GM12878 (cell line): ENCODE measurements at regions not wholly inside any gene's neighbourhood (a gene's known extent, or its start where the extent isn't known, plus 50 kb on each side); places are given as distances from the start of the nearest gene placed in this dataset.

Experiments used
- ATAC-seq: fragments of 200-7000 bp; cut with Tn5 transposase; 3 replicates; pipeline ENCODE4 v1.9.1; 2020; ENCODE audit warnings: mild to moderate bottlenecking, moderate library complexity
- BruUV-seq: library from RNA; stranded (reverse); fragments of 400-500 nt; replicated peaks from 2 replicates; lab custom pipeline; 2021; lab: Mats Ljungman, UMichigan
- CTCF ChIA-PET: fragments of 300-600 bp; sonication (Branson Sonifier 250); formaldehyde crosslinking; extraction: SDS; loops from one replicate; lab custom pipeline; 2021; ENCODE audit warnings: inconsistent platforms; lab: Yijun Ruan, JAX
- POLR2A ChIA-PET: fragments of 350-600 bp; formaldehyde crosslinking; extraction: SDS; loops from one replicate; lab custom pipeline; 2021; ENCODE audit warnings: inconsistent platforms; lab: Charles Lee
- RAD21 ChIA-PET: fragments of 300-600 bp; sonication (Branson Sonifier 250); formaldehyde crosslinking; loops from one replicate; lab custom pipeline; 2023; ENCODE audit warnings: antibody characterized with exemption; ENCODE audit not compliant: unreplicated experiment; lab: Charles Lee
- SMC1A ChIA-PET: fragments of 300-600 bp; sonication (Branson Sonifier 250); formaldehyde crosslinking; loops from one replicate; lab custom pipeline; 2023; ENCODE audit not compliant: unreplicated experiment, uncharacterized antibody; lab: Charles Lee
- DNase-seq: peaks from one replicate; pipeline ENCODE4 v3.0.0-alpha.2; 2011; ENCODE audit warnings: low read depth, low spot score
- FAIRE-seq: peaks from 3 replicates; lab custom pipeline; 2011; peaks lifted over from hg19 to GRCh38; lab: Jason Lieb, UNC
- H2AFZ ChIP-seq: 2 replicates; pipeline ENCODE4 v1.6.0; 2011; ENCODE audit warnings: low read depth, low read length, control low read depth; ENCODE audit not compliant: control insufficient read depth
- H3K27ac ChIP-seq: 2 replicates; pipeline ENCODE4 v1.5.1; 2011; ENCODE audit warnings: control low read depth; ENCODE audit not compliant: control insufficient read depth, insufficient read depth
- H3K27me3 ChIP-seq, 2 experiments: replicated peaks in 1 of 2; 2 replicates each; pipeline versions ENCODE4 v1.6.0 to v1.6.1; 2011; ENCODE audit warnings: low read length in 1 of 2; ENCODE audit not compliant: control insufficient read depth in 2 of 2, insufficient read depth in 2 of 2
- H3K36me3 ChIP-seq, 2 experiments: 2 replicates each; pipeline ENCODE4 v1.5.1; 2011; ENCODE audit warnings: low read length in 1 of 2; ENCODE audit not compliant: control insufficient read depth in 2 of 2, insufficient read depth in 2 of 2
- H3K4me1 ChIP-seq: 2 replicates; pipeline ENCODE4 v1.6.1; 2011; ENCODE audit warnings: mild to moderate bottlenecking, low read length, moderate library complexity, mixed read lengths; ENCODE audit not compliant: control insufficient read depth, insufficient read depth
- H3K4me2 ChIP-seq: 2 replicates; pipeline ENCODE4 v1.6.0; 2011; ENCODE audit warnings: control low read depth; ENCODE audit not compliant: control insufficient read depth, insufficient read depth
- H3K4me3 ChIP-seq: fragments of 200-600 bp; sonication (generic); 2 replicates; pipeline ENCODE4 v1.5.1; 2016
- H3K79me2 ChIP-seq: 2 replicates; pipeline ENCODE4 v1.6.0; 2011; ENCODE audit warnings: low read length; ENCODE audit not compliant: control insufficient read depth, insufficient read depth
- H3K9ac ChIP-seq: 2 replicates; pipeline ENCODE4 v1.8.0; 2011; ENCODE audit warnings: low read length, control low read depth, mixed read lengths; ENCODE audit not compliant: control insufficient read depth, insufficient read depth
- H3K9me3 ChIP-seq: replicated peaks from 3 replicates; pipeline ENCODE4 v1.5.1; 2011; ENCODE audit warnings: mild to moderate bottlenecking, low read length; ENCODE audit not compliant: control insufficient read depth, insufficient read depth
- H4K20me1 ChIP-seq: 2 replicates; pipeline ENCODE4 v1.6.0; 2011; ENCODE audit not compliant: control insufficient read depth, insufficient read depth
- ASH2L ChIP-seq: fragments of 300-600, 200-600 bp; sonication (generic); IDR thresholded peaks from 2 replicates; pipeline ENCODE4 v1.6.1; 2017; ENCODE audit warnings: low read depth, mild to moderate bottlenecking, borderline replicate concordance
- BACH1 ChIP-seq: fragments of 450-650 bp; IDR thresholded peaks from 2 replicates; pipeline ENCODE4 v1.6.1; 2017; ENCODE audit warnings: mild to moderate bottlenecking, borderline replicate concordance
- BCL11A ChIP-seq: IDR thresholded peaks from 2 replicates; pipeline ENCODE4 v1.6.1; 2011; ENCODE audit warnings: low read depth, low read length
- BRCA1 ChIP-seq: IDR thresholded peaks from 2 replicates; pipeline ENCODE4 v1.6.1; 2011; ENCODE audit warnings: low read depth, low read length, improper control_type of control experiment
- HDGF ChIP-seq: fragments of 450-650 bp; IDR thresholded peaks from 2 replicates; pipeline ENCODE4 v1.6.1; 2016; ENCODE audit warnings: antibody characterized with exemption
- IKZF1 ChIP-seq: fragments of 450-650 bp; conservative IDR thresholded peaks from 2 replicates; pipeline ENCODE4 v1.6.1; 2017; ENCODE audit warnings: antibody characterized with exemption, mild to moderate bottlenecking
- MEF2A ChIP-seq: IDR thresholded peaks from 2 replicates; pipeline ENCODE4 v1.6.1; 2011; ENCODE audit warnings: low read depth, mild to moderate bottlenecking, low read length, moderate library complexity; ENCODE audit not compliant: insufficient read depth
- NR2C2 ChIP-seq: IDR thresholded peaks from 2 replicates; pipeline ENCODE4 v1.6.1; 2011; ENCODE audit warnings: borderline replicate concordance, low read depth; ENCODE audit not compliant: control insufficient read depth, insufficient read length
- NR2F1 ChIP-seq: fragments of 450-650 bp; conservative IDR thresholded peaks from 2 replicates; pipeline ENCODE4 v1.6.1; 2017; ENCODE audit warnings: mild to moderate bottlenecking
- PAX5 ChIP-seq: IDR thresholded peaks from 2 replicates; pipeline ENCODE4 v1.6.1; 2011; ENCODE audit warnings: low read depth, low read length, borderline replicate concordance
- POLR2AphosphoS2 ChIP-seq: IDR thresholded peaks from 2 replicates; pipeline ENCODE4 v1.6.1; 2011; ENCODE audit warnings: low read depth, mild to moderate bottlenecking, low read length, improper control_type of control experiment, moderate library complexity
- SIX5 ChIP-seq: IDR thresholded peaks from 2 replicates; pipeline ENCODE4 v1.6.1; 2011; ENCODE audit warnings: mild to moderate bottlenecking, low read depth, low read length, moderate library complexity; ENCODE audit not compliant: severe bottlenecking
- SMAD1 ChIP-seq: fragments of 450-650 bp; IDR thresholded peaks from 2 replicates; pipeline ENCODE4 v1.6.1; 2018; ENCODE audit warnings: mild to moderate bottlenecking, low read depth; ENCODE audit not compliant: partially characterized antibody
- STAT1 ChIP-seq: fragments of 450-650 bp; conservative IDR thresholded peaks from 2 replicates; pipeline ENCODE4 v1.6.1; 2014; ENCODE audit warnings: antibody characterized with exemption, mild to moderate bottlenecking
- SUPT20H ChIP-seq: IDR thresholded peaks from 2 replicates; pipeline ENCODE4 v1.6.1; 2011; ENCODE audit warnings: low read depth, mild to moderate bottlenecking, low read length, moderate library complexity, borderline replicate concordance; ENCODE audit not compliant: control insufficient read depth
- TCF3 ChIP-seq: IDR thresholded peaks from 2 replicates; pipeline ENCODE4 v1.6.1; 2012; ENCODE audit warnings: low read depth, mild to moderate bottlenecking, low read length, borderline replicate concordance; ENCODE audit not compliant: insufficient read depth
- ZSCAN29 ChIP-seq: fragments of 450-650 bp; IDR thresholded peaks from 2 replicates; pipeline ENCODE4 v1.6.1; 2017; ENCODE audit warnings: mild to moderate bottlenecking, moderate library complexity
- WGBS: methylation state at CpG from one replicate; pipeline ENCODE4 v1.1.6; 2016; ENCODE audit warnings: low lambda C conversion rate; ENCODE audit not compliant: insufficient replicate concordance, insufficient coverage; ENCODE audit errors: missing lambda C conversion rate; 5-methylcytosine and 5-hydroxymethylcytosine counted together
- in situ Hi-C: fragments of 300-500 bp; cut with MboI; formaldehyde crosslinking; loops from 9 replicates; pipeline ENCODE4 v1.14.3; 2018; ENCODE audit warnings: mixed read lengths
- intact Hi-C: fragments of 100-400 bp; cut with micrococcal nuclease; formaldehyde crosslinking; loops from one replicate; pipeline ENCODE4 v1.14.2; 2022; ENCODE audit not compliant: unreplicated experiment
- TF ChIP-seq, protein P1 (sequence below), 3 experiments: IDR thresholded peaks in 2 of 3; conservative IDR thresholded peaks in 1 of 3; 2 replicates each; pipeline ENCODE4 v1.5.1; 2011; ENCODE audit warnings: low read depth in 3 of 3, low read length in 3 of 3, mild to moderate bottlenecking in 3 of 3, control low read depth in 2 of 3, moderate library complexity in 2 of 3, inconsistent platforms in 1 of 3, mixed read lengths in 1 of 3; ENCODE audit not compliant: control insufficient read depth in 2 of 3, insufficient read depth in 1 of 3; ENCODE audit errors: extremely low read depth in 1 of 3

DNA sequence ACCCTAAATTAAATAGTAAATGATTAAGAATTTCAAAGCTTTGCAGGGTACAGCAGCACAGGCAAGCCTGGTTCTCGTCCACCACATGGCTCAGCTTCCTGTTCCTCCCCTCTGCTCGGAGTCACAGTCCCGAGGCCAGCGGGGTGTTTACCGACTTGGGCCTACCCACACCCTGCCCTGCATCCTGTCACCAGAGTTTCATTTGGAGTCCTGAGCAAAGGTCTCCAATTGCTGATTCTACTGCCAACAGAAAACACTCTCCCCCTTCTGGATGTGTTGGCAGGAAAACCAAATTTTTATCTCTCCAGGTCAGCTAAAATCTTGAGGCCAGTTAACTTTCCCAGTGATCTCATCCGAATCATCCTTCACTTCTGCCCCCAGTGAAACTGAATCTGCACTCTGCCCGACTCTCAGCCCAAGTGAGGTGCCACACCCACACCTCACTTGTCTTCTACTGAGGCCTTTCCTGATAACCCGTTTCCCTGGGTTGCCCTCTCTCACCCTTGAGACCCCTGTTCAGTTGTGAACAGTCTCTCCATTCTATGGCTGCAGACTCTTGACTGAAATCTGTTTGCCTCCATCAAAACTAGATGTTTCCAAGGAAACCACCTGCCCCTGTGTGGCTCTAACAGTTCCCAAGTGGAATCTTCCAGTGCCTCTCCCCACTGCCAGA is 71.2 kb downstream of the VCPKMT start (continued):
- TF ChIP-seq SIX5 = no peak
- no peak for TF ChIP-seq TCF3
- TF ChIP-seq, all 136 proteins: peak for 30

GRCh38 chr14:50045837-50046236 is 70.5 kb downstream of the VCPKMT start:
- WGBS = 100% methylated on average over 2 of the region's 2 CpGs
- Histone ChIP-seq H3K9me3 (no peaks in the 10 kb centered on the region), H3K27ac (no peak overlapping the region), H3K79me2 (no peaks in the 10 kb centered on the region), H3K9ac (no peak overlapping the region)
- intact Hi-C loops (no loop called here), in situ Hi-C loops (no loop called here)
- DNase-seq = no peak
- TF ChIP-seq STAT1 (no peak), NR2F1 (no peak), ZSCAN29 (no peak), NR2C2 (no peak), SUPT20H (no peak), IKZF1 (no peak), HDGF (no peak), ASH2L (no peak), MEF2A (no peak), POLR2AphosphoS2 (no peak), PAX5 (no peak), BRCA1 (no peak), SMAD1 (no peak), BCL11A (no peak), BACH1 (no peak)
- TF ChIP-seq, protein P1, sequence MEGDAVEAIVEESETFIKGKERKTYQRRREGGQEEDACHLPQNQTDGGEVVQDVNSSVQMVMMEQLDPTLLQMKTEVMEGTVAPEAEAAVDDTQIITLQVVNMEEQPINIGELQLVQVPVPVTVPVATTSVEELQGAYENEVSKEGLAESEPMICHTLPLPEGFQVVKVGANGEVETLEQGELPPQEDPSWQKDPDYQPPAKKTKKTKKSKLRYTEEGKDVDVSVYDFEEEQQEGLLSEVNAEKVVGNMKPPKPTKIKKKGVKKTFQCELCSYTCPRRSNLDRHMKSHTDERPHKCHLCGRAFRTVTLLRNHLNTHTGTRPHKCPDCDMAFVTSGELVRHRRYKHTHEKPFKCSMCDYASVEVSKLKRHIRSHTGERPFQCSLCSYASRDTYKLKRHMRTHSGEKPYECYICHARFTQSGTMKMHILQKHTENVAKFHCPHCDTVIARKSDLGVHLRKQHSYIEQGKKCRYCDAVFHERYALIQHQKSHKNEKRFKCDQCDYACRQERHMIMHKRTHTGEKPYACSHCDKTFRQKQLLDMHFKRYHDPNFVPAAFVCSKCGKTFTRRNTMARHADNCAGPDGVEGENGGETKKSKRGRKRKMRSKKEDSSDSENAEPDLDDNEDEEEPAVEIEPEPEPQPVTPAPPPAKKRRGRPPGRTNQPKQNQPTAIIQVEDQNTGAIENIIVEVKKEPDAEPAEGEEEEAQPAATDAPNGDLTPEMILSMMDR (IDR thresholded peaks at IDR 0.05 in 2 of 3, conservative IDR thresholded peaks at IDR 0.05 in 1 of 3; ENCODE audit: control insufficient read depth in 2 of 3, extremely low read depth in 1 of 3, insufficient read depth in 1 of 3, low read depth in 3 of 3, low read length in 3 of 3) = no peak
- TF ChIP-seq, all 136 proteins: peak for 0
- H3K36me3 ChIP-seq = no peaks in the 10 kb centered on the region
- FAIRE-seq (no peak), ATAC-seq (no peak)
- no peaks in the 10 kb centered on the region for H4K20me1 ChIP-seq
- ChIA-PET RAD21 (interaction anchor here (1.0 to 3.4 kb wide), 8 partner anchors 15 to 182 kb away, joined by 3 to 15 read pairs (median 4); no protein-coding TSS in a partner anchor), CTCF (interaction anchor here (0.8 to 3.7 kb wide), 6 partner anchors 10 to 178 kb away, joined by 3 to 14 read pairs (median 3); no protein-coding TSS in a partner anchor), POLR2A (interaction anchor here (1.2 to 3.3 kb wide), 5 partner anchors 16 to 47 kb away, joined by 3 to 24 read pairs (median 7); no protein-coding TSS in a partner anchor), SMC1A (interaction anchor here (0.9 to 6.7 kb wide), 10 partner anchors 16 to 183 kb away, joined by 3 to 83 read pairs (median 6); no protein-coding TSS in a partner anchor)
- H3K4me3 ChIP-seq = no peak overlapping the region
- no TSS peak for BruUV-seq
- peaks cover 36% of the 10 kb centered on the region for H3K4me1 ChIP-seq
- no peak overlapping the region for H2AFZ ChIP-seq
- no peak overlapping the region for H3K4me2 ChIP-seq
- no peaks in the 10 kb centered on the region for H3K27me3 ChIP-seq
